SK-N-MC (cell line): ENCODE measurements at regions not wholly inside any gene's neighbourhood (a gene's known extent, or its start where the extent isn't known, plus 50 kb on each side); places are given as distances from the start of the nearest gene placed in this dataset.

Experiments used
- DNase-seq: peaks from one replicate; pipeline ENCODE4 v3.0.0-alpha.2; 2011; ENCODE audit warnings: low read depth, low spot score
- H3K27ac ChIP-seq: fragments of 200-600 bp; sonication (generic); 2 replicates; pipeline ENCODE4 v1.5.1; 2016; ENCODE audit warnings: mixed run types
- H3K36me3 ChIP-seq: fragments of 200-600 bp; sonication (generic); 2 replicates; pipeline ENCODE4 v1.6.1; 2017; ENCODE audit warnings: antibody characterized with exemption, low read length, mixed read lengths; ENCODE audit not compliant: insufficient read depth
- H3K4me3 ChIP-seq: fragments of 200-600 bp; sonication (generic); 2 replicates; pipeline ENCODE4 v1.5.1; 2016
- H3K9ac ChIP-seq: fragments of 200-600 bp; sonication (generic); 2 replicates; pipeline ENCODE4 v1.8.0; 2017; ENCODE audit warnings: mixed run types, mixed read lengths; ENCODE audit not compliant: insufficient read length
- H3K9me3 ChIP-seq: fragments of 200-600 bp; sonication (generic); 2 replicates; pipeline ENCODE4 v1.6.1; 2017; ENCODE audit warnings: low read depth, mild to moderate bottlenecking, antibody characterized with exemption, low read length, moderate library complexity, mixed read lengths
- EZH2 ChIP-seq: fragments of 200-600 bp; sonication (generic); IDR thresholded peaks from one replicate; pipeline ENCODE4 v1.6.1; 2017; ENCODE audit warnings: antibody characterized with exemption
- FOXP2 ChIP-seq: optimal IDR thresholded peaks from 2 replicates; pipeline ENCODE3; 2011; ENCODE audit warnings: mild to moderate bottlenecking, moderate library complexity; ENCODE audit not compliant: insufficient read depth; ENCODE audit errors: extremely low read length, control extremely low read depth
- POLR2AphosphoS5 ChIP-seq: IDR thresholded peaks from 2 replicates; pipeline ENCODE4 v1.6.1; 2012; ENCODE audit warnings: mild to moderate bottlenecking, low read depth, low read length, borderline replicate concordance

- DNase-seq: no peak
- TF ChIP-seq EZH2: no peak
- TF ChIP-seq POLR2AphosphoS5: no peak
- TF ChIP-seq FOXP2: no peak
- Histone ChIP-seq H3K9me3 (no peaks in the 10 kb centered on the region), H3K36me3 (no peaks in the 10 kb centered on the region), H3K27ac (no peak overlapping the region), H3K9ac (no peak overlapping the region), H3K4me3 (no peak overlapping the region)
These were observed 66.0 kb upstream of the MEF2C start for GRCh38 chr5:88948746-88949600.

- TF ChIP-seq EZH2 (no peak), POLR2AphosphoS5 (no peak), FOXP2 (no peak)
- Histone ChIP-seq H3K4me3 (no peak overlapping the region), H3K27ac (no peak overlapping the region), H3K9ac (no peak overlapping the region), H3K36me3 (no peaks in the 10 kb centered on the region), H3K9me3 (no peaks in the 10 kb centered on the region)
- no peak for DNase-seq
These were observed 62.0 kb upstream of the MEF2C start for GRCh38 chr5:88944751-88945531.

GRCh38 chr5:88941581-88941980 lies 58.6 kb upstream of the MEF2C start:
- TF ChIP-seq POLR2AphosphoS5: no peak
- no peak for TF ChIP-seq FOXP2
- no peak for TF ChIP-seq EZH2
- no peaks in the 10 kb centered on the region for H3K9me3 ChIP-seq
- DNase-seq: no peak
- no peak overlapping the region for H3K27ac ChIP-seq
- H3K36me3 ChIP-seq: no peaks in the 10 kb centered on the region
- no peak overlapping the region for H3K9ac ChIP-seq
- H3K4me3 ChIP-seq: no peak overlapping the region

- TF ChIP-seq EZH2: no peak
- TF ChIP-seq FOXP2: no peak
- no peak for TF ChIP-seq POLR2AphosphoS5
- no peak for DNase-seq
- no peak overlapping the region for H3K4me3 ChIP-seq
- H3K27ac ChIP-seq: no peak overlapping the region
- no peak overlapping the region for H3K9ac ChIP-seq
- no peaks in the 10 kb centered on the region for H3K36me3 ChIP-seq
- H3K9me3 ChIP-seq: no peaks in the 10 kb centered on the region
These were observed 57.7 kb upstream of the MEF2C start for GRCh38 chr5:88940713-88941112.

GRCh38 chr5:88939300-88939699 lies 56.3 kb upstream of the MEF2C start:
- H3K27ac ChIP-seq: no peak overlapping the region
- no peak for TF ChIP-seq POLR2AphosphoS5
- no peak for TF ChIP-seq EZH2
- TF ChIP-seq FOXP2: no peak
- no peaks in the 10 kb centered on the region for H3K9me3 ChIP-seq
- H3K36me3 ChIP-seq: no peaks in the 10 kb centered on the region
- H3K9ac ChIP-seq: no peak overlapping the region
- H3K4me3 ChIP-seq: no peak overlapping the region
- DNase-seq: no peak

- no peak overlapping the region for H3K9ac ChIP-seq
- no peak overlapping the region for H3K4me3 ChIP-seq
- no peaks in the 10 kb centered on the region for H3K9me3 ChIP-seq
- no peak overlapping the region for H3K27ac ChIP-seq
- TF ChIP-seq POLR2AphosphoS5: no peak
- no peak for TF ChIP-seq FOXP2
- DNase-seq: no peak
- no peaks in the 10 kb centered on the region for H3K36me3 ChIP-seq
These were observed 55.5 kb upstream of the MEF2C start for GRCh38 chr5:88938488-88938887.

- DNase-seq: no peak
- H3K4me3 ChIP-seq: no peak overlapping the region
- no peaks in the 10 kb centered on the region for H3K36me3 ChIP-seq
- no peak overlapping the region for H3K9ac ChIP-seq
- no peaks in the 10 kb centered on the region for H3K9me3 ChIP-seq
- H3K27ac ChIP-seq: no peak overlapping the region
- TF ChIP-seq POLR2AphosphoS5: no peak
- no peak for TF ChIP-seq EZH2
- TF ChIP-seq FOXP2: no peak
These were observed 54.4 kb upstream of the MEF2C start for GRCh38 chr5:88937406-88937805.

GRCh38 chr5:88934439-88934838 lies 51.5 kb upstream of the MEF2C start:
- TF ChIP-seq EZH2 (no peak), POLR2AphosphoS5 (no peak), FOXP2 (no peak)
- no peak overlapping the region for H3K4me3 ChIP-seq
- no peaks in the 10 kb centered on the region for H3K9me3 ChIP-seq
- no peak overlapping the region for H3K9ac ChIP-seq
- H3K27ac ChIP-seq: no peak overlapping the region
- DNase-seq: no peak
- no peaks in the 10 kb centered on the region for H3K36me3 ChIP-seq
